ENCODE measurements at regions not wholly inside any gene's neighbourhood (a gene's known extent, or its start where the extent isn't known, plus 50 kb on each side); places are given as distances from the start of the nearest gene placed in this dataset.

DNA sequence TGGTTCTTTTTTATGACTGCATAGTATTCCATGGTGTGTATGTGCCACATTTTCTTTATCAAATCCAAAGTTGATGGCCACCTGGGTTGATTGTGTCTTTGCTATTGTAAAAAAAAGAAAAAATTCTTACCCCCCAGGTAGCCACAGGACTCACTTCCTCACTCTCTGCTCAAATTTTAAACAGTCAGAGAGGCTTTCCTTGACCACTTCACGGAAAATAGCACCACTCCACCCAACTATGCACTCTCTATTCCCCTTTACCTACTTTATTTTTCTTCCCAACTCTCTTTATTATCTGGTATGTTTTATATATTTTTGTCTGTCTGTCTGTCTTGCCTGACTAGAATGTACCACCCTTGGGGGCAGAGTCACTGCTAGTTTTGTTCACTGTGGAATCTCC lies 205.3 kb downstream of the BTG1 start:
- WGBS, 2 donors, result 95 to 100% methylated on average over 1 of the region's 1 CpG
- H3K9ac ChIP-seq (ENCODE audit: insufficient read depth in 1 of 2, low read length in 2 of 2), result no peak overlapping the region
- no peaks in the 10 kb centered on the region for H3K27me3 ChIP-seq (ENCODE audit: control insufficient read depth in 3 of 3, insufficient read depth in 3 of 3, low read length in 2 of 3)
- H3K36me3 ChIP-seq (ENCODE audit: control insufficient read depth in 4 of 4, insufficient read depth in 4 of 4, low read length in 4 of 4), result no peaks in the 10 kb centered on the region
- no peak for TF ChIP-seq CTCF (IDR thresholded peaks at IDR 0.05; ENCODE audit: control extremely low read depth, extremely low read depth)
- no peak for ATAC-seq (ENCODE audit: insufficient read depth, low FRiP score)
- H3K4me1 ChIP-seq (ENCODE audit: control insufficient read depth in 5 of 5, insufficient read depth in 5 of 5, low read length in 5 of 5), result peaks cover 0 to 5% (median 0%) of the 10 kb centered on the region in 5 donors
- no peak overlapping the region for H3K4me3 ChIP-seq
- DNase-seq, result no peak
- no peaks in the 10 kb centered on the region for H3K9me3 ChIP-seq (ENCODE audit: control insufficient read depth in 4 of 4, insufficient read depth in 3 of 4, low read length in 3 of 4)
- H3K27ac ChIP-seq (ENCODE audit: low read depth in 1 of 2, low read length in 1 of 2), result no peak overlapping the region

GRCh38 chr12:91937706-91938105 lies 207.9 kb downstream of the BTG1 start:
- no peaks in the 10 kb centered on the region for H3K36me3 ChIP-seq (ENCODE audit: control insufficient read depth in 4 of 4, insufficient read depth in 4 of 4, low read length in 4 of 4)
- H3K9ac ChIP-seq (ENCODE audit: insufficient read depth in 1 of 2, low read length in 2 of 2), result no peak overlapping the region
- H3K27me3 ChIP-seq (ENCODE audit: control insufficient read depth in 3 of 3, insufficient read depth in 3 of 3, low read length in 2 of 3), result no peaks in the 10 kb centered on the region
- peaks cover 0 to 4% (median 0%) of the 10 kb centered on the region in 5 donors for H3K4me1 ChIP-seq (ENCODE audit: control insufficient read depth in 5 of 5, insufficient read depth in 5 of 5, low read length in 5 of 5)
- H3K4me3 ChIP-seq, result no peak overlapping the region
- no peak overlapping the region for H3K27ac ChIP-seq (ENCODE audit: low read depth in 1 of 2, low read length in 1 of 2)
- ATAC-seq (ENCODE audit: insufficient read depth, low FRiP score) (no peak), DNase-seq (no peak)
- no peaks in the 10 kb centered on the region for H3K9me3 ChIP-seq (ENCODE audit: control insufficient read depth in 4 of 4, insufficient read depth in 3 of 4, low read length in 3 of 4)
- no peak for TF ChIP-seq CTCF (IDR thresholded peaks at IDR 0.05; ENCODE audit: control extremely low read depth, extremely low read depth)
- 93 to 100% methylated on average over 1 of the region's 1 CpG for WGBS, 2 donors

DNA sequence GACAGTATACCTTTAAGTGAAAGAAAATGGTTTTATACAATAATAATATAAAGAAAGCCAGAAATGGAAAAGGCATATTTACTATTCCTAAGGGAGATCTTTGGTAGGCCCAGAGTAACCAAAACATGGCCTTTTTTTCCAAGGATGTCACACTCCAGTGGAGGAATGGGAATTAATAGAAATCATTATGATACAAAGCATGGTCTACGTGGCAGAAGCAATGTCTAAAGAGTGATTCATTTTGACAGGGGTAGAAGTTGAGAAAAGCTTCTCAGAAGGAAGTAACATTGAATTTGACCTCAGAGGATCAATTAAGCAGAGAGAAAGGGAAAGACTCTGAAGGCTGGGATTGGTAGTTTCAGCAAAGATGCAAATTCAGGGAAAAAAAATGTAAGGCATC lies 208.6 kb downstream of the BTG1 start:
- no peak overlapping the region for H3K9ac ChIP-seq (ENCODE audit: insufficient read depth in 1 of 2, low read length in 2 of 2)
- no peak for DNase-seq
- H3K4me1 ChIP-seq (ENCODE audit: control insufficient read depth in 5 of 5, insufficient read depth in 5 of 5, low read length in 5 of 5), result no peaks in the 10 kb centered on the region
- no peak for ATAC-seq (ENCODE audit: insufficient read depth, low FRiP score)
- no peak overlapping the region for H3K4me3 ChIP-seq
- H3K36me3 ChIP-seq (ENCODE audit: control insufficient read depth in 4 of 4, insufficient read depth in 4 of 4, low read length in 4 of 4), result no peaks in the 10 kb centered on the region
- no peak for TF ChIP-seq CTCF (IDR thresholded peaks at IDR 0.05; ENCODE audit: control extremely low read depth, extremely low read depth)
- no peaks in the 10 kb centered on the region for H3K27me3 ChIP-seq (ENCODE audit: control insufficient read depth in 3 of 3, insufficient read depth in 3 of 3, low read length in 2 of 3)
- no peak overlapping the region for H3K27ac ChIP-seq (ENCODE audit: low read depth in 1 of 2, low read length in 1 of 2)
- no peaks in the 10 kb centered on the region for H3K9me3 ChIP-seq (ENCODE audit: control insufficient read depth in 4 of 4, insufficient read depth in 3 of 4, low read length in 3 of 4)
- WGBS, 2 donors, result 86 to 100% methylated on average over 1 of the region's 1 CpG

DNA sequence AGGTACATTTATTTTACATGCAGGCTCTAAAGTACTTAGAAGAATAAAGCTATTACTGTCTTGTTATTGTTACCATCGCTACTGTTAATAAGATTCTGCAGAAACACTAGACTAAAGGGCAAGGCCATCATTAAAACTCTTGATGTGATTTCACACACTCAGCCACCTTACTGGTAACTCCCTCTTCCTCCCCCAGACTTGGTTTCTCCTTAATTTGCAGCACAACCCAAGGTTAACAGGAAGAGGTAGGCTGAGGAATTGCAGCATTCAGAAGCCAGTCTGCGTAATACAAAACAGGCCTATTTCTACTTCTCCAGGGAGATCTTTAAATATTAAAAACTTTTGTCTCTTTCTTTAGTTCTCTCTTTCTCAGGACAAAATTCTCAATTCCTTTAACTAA lies 210.3 kb downstream of the BTG1 start:
- peaks cover 0 to 4% (median 0%) of the 10 kb centered on the region in 5 donors for H3K4me1 ChIP-seq (ENCODE audit: control insufficient read depth in 5 of 5, insufficient read depth in 5 of 5, low read length in 5 of 5)
- H3K9ac ChIP-seq (ENCODE audit: insufficient read depth in 1 of 2, low read length in 2 of 2), result no peak overlapping the region
- no peak for TF ChIP-seq CTCF (IDR thresholded peaks at IDR 0.05; ENCODE audit: control extremely low read depth, extremely low read depth)
- no peaks in the 10 kb centered on the region for H3K9me3 ChIP-seq (ENCODE audit: control insufficient read depth in 4 of 4, insufficient read depth in 3 of 4, low read length in 3 of 4)
- no peaks in the 10 kb centered on the region for H3K27me3 ChIP-seq (ENCODE audit: control insufficient read depth in 3 of 3, insufficient read depth in 3 of 3, low read length in 2 of 3)
- ATAC-seq (ENCODE audit: insufficient read depth, low FRiP score) (no peak), DNase-seq (no peak)
- H3K4me3 ChIP-seq, result no peak overlapping the region
- no peak overlapping the region for H3K27ac ChIP-seq (ENCODE audit: low read depth in 1 of 2, low read length in 1 of 2)
- H3K36me3 ChIP-seq (ENCODE audit: control insufficient read depth in 4 of 4, insufficient read depth in 4 of 4, low read length in 4 of 4), result no peaks in the 10 kb centered on the region
- 90 to 93% methylated on average over 2 of the region's 2 CpGs for WGBS, 2 donors
